Lower leg skin (tissue), 4 donors: ENCODE measurements at regions not wholly inside any gene's neighbourhood (a gene's known extent, or its start where the extent isn't known, plus 50 kb on each side); places are given as distances from the start of the nearest gene placed in this dataset.
"Not testable (repeated sequence)": the region's sequence is repeated elsewhere in the genome, so short reads cannot be mapped to it uniquely, and the experiment has no call there.

ENCODE experiments used
- DNase-seq, 2 donors: peaks; one replicate each; pipeline ENCODE4 v3.0.0-alpha.2; 2019; ENCODE audit warnings: low spot score in 2 of 2
- H3K4me3 ChIP-seq: fragments of 200-600 bp; sonication (generic); 2 replicates; pipeline ENCODE4 v1.5.1; 2017; ENCODE audit warnings: mild to moderate bottlenecking, low read depth; ENCODE audit not compliant: poor library complexity, severe bottlenecking
- CTCF ChIP-seq, 3 donors: fragments of 450-650 bp; IDR thresholded peaks; one replicate each; pipeline ENCODE4 v1.5.1; 2016; ENCODE audit warnings: antibody characterized with exemption in 3 of 3, mild to moderate bottlenecking in 3 of 3, moderate library complexity in 2 of 3
- POLR2A ChIP-seq, 2 donors: fragments of 450-650 bp; IDR thresholded peaks; one replicate each; pipeline ENCODE4 v1.6.1; 2016 to 2017; ENCODE audit warnings: antibody characterized with exemption in 2 of 2, mild to moderate bottlenecking in 1 of 2, moderate library complexity in 1 of 2
- WGBS, 2 donors: methylation state at CpG; one replicate each; pipeline ENCODE4 v1.1.5; 2018; 5-methylcytosine and 5-hydroxymethylcytosine counted together
- intact Hi-C: fragments of 100-400 bp; cut with DNase I; formaldehyde crosslinking; loops from one replicate; pipeline ENCODE4 v1.15.0; 2023; ENCODE audit warnings: low total_unique reads

- no peak overlapping the region for H3K4me3 ChIP-seq
- TF ChIP-seq CTCF (IDR thresholded peaks at IDR 0.05) (no peak), POLR2A (IDR thresholded peaks at IDR 0.05) (no peak)
- intact Hi-C loops = no loop called here
- DNase-seq = no peak
Measured at GRCh38 chr2:228581731-228582130, 400.2 kb upstream of the SPHKAP start.

GRCh38 chr2:228575897-228576296 is 394.4 kb upstream of the SPHKAP start:
- DNase-seq = no peak
- intact Hi-C loops = no loop called here
- 81 to 82% methylated on average over 1 of the region's 1 CpG for WGBS, 2 donors
- no peak overlapping the region for H3K4me3 ChIP-seq
- TF ChIP-seq POLR2A (IDR thresholded peaks at IDR 0.05) (no peak), CTCF (IDR thresholded peaks at IDR 0.05) (no peak)

GRCh38 chr2:228568275-228568674 is 386.8 kb upstream of the SPHKAP start:
- intact Hi-C loops, H3K4me3 ChIP-seq, DNase-seq: not testable (repeated sequence)
- 86% methylated on average over 27 to 28 of the region's 28 CpGs for WGBS, 2 donors

- TF ChIP-seq POLR2A (IDR thresholded peaks at IDR 0.05) (no peak), CTCF (IDR thresholded peaks at IDR 0.05) (no peak)
- 81 to 86% methylated on average over 6 of the region's 6 CpGs for WGBS, 2 donors
- intact Hi-C loops = no loop called here
- DNase-seq = no peak
- no peak overlapping the region for H3K4me3 ChIP-seq
Measured at GRCh38 chr2:228561816-228562215, 380.3 kb upstream of the SPHKAP start.

- WGBS, 2 donors = 95% methylated on average over 3 of the region's 3 CpGs
- no peak overlapping the region for H3K4me3 ChIP-seq
- intact Hi-C loops = no loop called here
- no peak for TF ChIP-seq POLR2A (IDR thresholded peaks at IDR 0.05)
- TF ChIP-seq CTCF (IDR thresholded peaks at IDR 0.05) = no peak
- DNase-seq = no peak
Measured at GRCh38 chr2:228559774-228560415, 378.4 kb upstream of the SPHKAP start.

- no peak for DNase-seq
- WGBS, 2 donors = 28 to 58% methylated on average over 1 of the region's 1 CpG
- no peak overlapping the region for H3K4me3 ChIP-seq
- TF ChIP-seq CTCF (IDR thresholded peaks at IDR 0.05) = no peak
- no peak for TF ChIP-seq POLR2A (IDR thresholded peaks at IDR 0.05)
- intact Hi-C loops = no loop called here
Measured at GRCh38 chr2:228556717-228557116, 375.2 kb upstream of the SPHKAP start.
